ENCODE measurements at regions not wholly inside any gene's neighbourhood (a gene's known extent, or its start where the extent isn't known, plus 50 kb on each side); places are given as distances from the start of the nearest gene placed in this dataset.

GRCh38 chr4:184529283-184529682 lies 54.9 kb upstream of the IRF2 start:
- no peak for TF ChIP-seq CTCF (IDR thresholded peaks at IDR 0.05)
- TF ChIP-seq EP300 (IDR thresholded peaks at IDR 0.05; ENCODE audit: low read depth): no peak
- TF ChIP-seq POLR2A (IDR thresholded peaks at IDR 0.05): no peak
- TF ChIP-seq POLR2AphosphoS5 (IDR thresholded peaks at IDR 0.05): no peak
- DNase-seq: no peak
- no peak overlapping the region for H3K27ac ChIP-seq
- 92 to 98% methylated on average over 5 of the region's 5 CpGs for WGBS, 2 donors (ENCODE audit: low coverage in 1 of 2)
- intact Hi-C loops (cut with DNase I; ENCODE audit: low total_unique reads) (no loop called here), in situ Hi-C loops (cut with MboI; ENCODE audit: low pct_ligation_motif_present in 1 of 4, low pct_unique_long_range_greater_than_20kb in 1 of 4, low sequenced_read_pairs in 3 of 4) (loop anchor here in 3 of 4 donors (25.0 kb wide), 2 partner anchors 117 to 267 kb away; no protein-coding TSS in a partner anchor)
- H3K27me3 ChIP-seq: no peaks in the 10 kb centered on the region
- no peak overlapping the region for H3K4me3 ChIP-seq
- H3K36me3 ChIP-seq: no peaks in the 10 kb centered on the region
- peaks cover 0 to 6% (median 1%) of the 10 kb centered on the region in 4 donors for H3K4me1 ChIP-seq
- H3K9me3 ChIP-seq: peaks cover 0 to 7% of the 10 kb centered on the region in 2 donors

- Histone ChIP-seq H3K27ac (no peak overlapping the region), H3K36me3 (no peaks in the 10 kb centered on the region), H3K4me3 (no peak overlapping the region), H3K9me3 (peaks cover 0 to 7% of the 10 kb centered on the region in 2 donors), H3K27me3 (no peaks in the 10 kb centered on the region), H3K4me1 (peaks cover 0 to under 1% (median 0%) of the 10 kb centered on the region in 4 donors)
- intact Hi-C loops (cut with DNase I; ENCODE audit: low total_unique reads) (no loop called here), in situ Hi-C loops (cut with MboI; ENCODE audit: low pct_ligation_motif_present in 1 of 4, low pct_unique_long_range_greater_than_20kb in 1 of 4, low sequenced_read_pairs in 3 of 4) (loop anchor here in 3 of 4 donors (25.0 kb wide), 2 partner anchors 116 to 266 kb away; no protein-coding TSS in a partner anchor)
- no peak for DNase-seq
- WGBS, 2 donors (ENCODE audit: low coverage in 1 of 2): 87% methylated on average over 3 of the region's 3 CpGs; no CpG with 5 or more reads in 1 of the 2 donors
- TF ChIP-seq EP300 (IDR thresholded peaks at IDR 0.05; ENCODE audit: low read depth) (no peak), POLR2AphosphoS5 (IDR thresholded peaks at IDR 0.05) (no peak), POLR2A (IDR thresholded peaks at IDR 0.05) (no peak), CTCF (IDR thresholded peaks at IDR 0.05) (no peak)
These were observed 54.4 kb upstream of the IRF2 start for GRCh38 chr4:184528713-184529112.

GRCh38 chr4:184528051-184528450 lies 53.7 kb upstream of the IRF2 start:
- in situ Hi-C loops (cut with MboI; ENCODE audit: low pct_ligation_motif_present in 1 of 4, low pct_unique_long_range_greater_than_20kb in 1 of 4, low sequenced_read_pairs in 3 of 4): loop anchor here in 3 of 4 donors (25.0 kb wide), 2 partner anchors 116 to 266 kb away; no protein-coding TSS in a partner anchor
- peaks cover 0 to 7% of the 10 kb centered on the region in 2 donors for H3K9me3 ChIP-seq
- DNase-seq: no peak
- H3K27me3 ChIP-seq: no peaks in the 10 kb centered on the region
- no peaks in the 10 kb centered on the region for H3K4me1 ChIP-seq
- intact Hi-C loops (cut with DNase I; ENCODE audit: low total_unique reads): no loop called here
- no peak for TF ChIP-seq CTCF (IDR thresholded peaks at IDR 0.05)
- TF ChIP-seq POLR2AphosphoS5 (IDR thresholded peaks at IDR 0.05): no peak
- no peak for TF ChIP-seq EP300 (IDR thresholded peaks at IDR 0.05; ENCODE audit: low read depth)
- no peak for TF ChIP-seq POLR2A (IDR thresholded peaks at IDR 0.05)
- WGBS, 2 donors (ENCODE audit: low coverage in 1 of 2): 79 to 86% methylated on average over 5 of the region's 5 CpGs
- H3K4me3 ChIP-seq: no peak overlapping the region
- H3K36me3 ChIP-seq: no peaks in the 10 kb centered on the region
- H3K27ac ChIP-seq: no peak overlapping the region

GRCh38 chr4:184526228-184526627 lies 51.9 kb upstream of the IRF2 start:
- intact Hi-C loops (cut with DNase I; ENCODE audit: low total_unique reads) (no loop called here), in situ Hi-C loops (cut with MboI; ENCODE audit: low pct_ligation_motif_present in 1 of 4, low pct_unique_long_range_greater_than_20kb in 1 of 4, low sequenced_read_pairs in 3 of 4) (loop anchor here in 3 of 4 donors (25.0 kb wide), 2 partner anchors 114 to 264 kb away; no protein-coding TSS in a partner anchor)
- no peak for TF ChIP-seq POLR2A (IDR thresholded peaks at IDR 0.05)
- Histone ChIP-seq H3K27ac (no peak overlapping the region), H3K9me3 (peaks cover 0 to 7% of the 10 kb centered on the region in 2 donors), H3K27me3 (no peaks in the 10 kb centered on the region), H3K4me1 (no peaks in the 10 kb centered on the region), H3K36me3 (no peaks in the 10 kb centered on the region), H3K4me3 (no peak overlapping the region)
- no peak for DNase-seq
- WGBS, 2 donors (ENCODE audit: low coverage in 1 of 2): 93 to 100% methylated on average over 1 to 2 of the region's 2 CpGs
